Keratinocyte (primary cell): ENCODE measurements at regions not wholly inside any gene's neighbourhood (a gene's known extent, or its start where the extent isn't known, plus 50 kb on each side); places are given as distances from the start of the nearest gene placed in this dataset.
A peak's percentile ranks its signal among the peaks of the same experiment; 100 is the strongest.
"Not testable (repeated sequence)": the region's sequence is repeated elsewhere in the genome, so short reads cannot be mapped to it uniquely, and the experiment has no call there.

Source experiments
- DNase-seq: peaks from one replicate; pipeline ENCODE4 v3.0.0-alpha.2; 2011; ENCODE audit warnings: low read depth, missing footprints, low spot score
- FAIRE-seq: peaks from 2 replicates; lab custom pipeline; 2011; peaks lifted over from hg19 to GRCh38; lab: Jason Lieb, UNC
- H2AFZ ChIP-seq: 2 replicates; pipeline ENCODE4 v1.6.0; 2012; ENCODE audit warnings: low read length, control low read depth, inconsistent platforms; ENCODE audit not compliant: control insufficient read depth
- H3K27ac ChIP-seq: 2 replicates; pipeline ENCODE4 v1.5.1; 2011; ENCODE audit warnings: low read length; ENCODE audit not compliant: control insufficient read depth, insufficient read depth
- H3K27me3 ChIP-seq: 3 replicates; pipeline ENCODE4 v1.6.0; 2011; ENCODE audit warnings: low read length; ENCODE audit not compliant: control insufficient read depth, insufficient read depth; ENCODE audit errors: extremely low read depth
- H3K36me3 ChIP-seq, 2 experiments: 2 replicates in 1 of 2; 3 replicates in 1 of 2; pipeline ENCODE4 v1.5.1; 2011; ENCODE audit warnings: low read length in 2 of 2, mild to moderate bottlenecking in 1 of 2; ENCODE audit not compliant: control insufficient read depth in 2 of 2, insufficient read depth in 2 of 2; ENCODE audit errors: extremely low read depth in 1 of 2
- H3K4me1 ChIP-seq: 3 replicates; pipeline ENCODE4 v1.5.1; 2011; ENCODE audit warnings: low read length; ENCODE audit not compliant: control insufficient read depth, insufficient read depth; ENCODE audit errors: extremely low read depth
- H3K4me2 ChIP-seq: 3 replicates; pipeline ENCODE4 v1.6.0; 2011; ENCODE audit warnings: low read depth, low read length; ENCODE audit not compliant: control insufficient read depth, insufficient read depth; ENCODE audit errors: extremely low read depth
- H3K4me3 ChIP-seq, 3 experiments: fragments of 200-600 bp in 1 of 3; sonication (generic) in 1 of 3; 2 replicates in 2 of 3; 3 replicates in 1 of 3; pipeline ENCODE4 v1.5.1; 2011 to 2016; ENCODE audit warnings: low read length in 3 of 3, mild to moderate bottlenecking in 3 of 3, control low read depth in 2 of 3, inconsistent platforms in 1 of 3, low read depth in 1 of 3, mixed read lengths in 1 of 3, mixed run types in 1 of 3, moderate library complexity in 1 of 3; ENCODE audit not compliant: control insufficient read depth in 2 of 3, insufficient read depth in 2 of 3; ENCODE audit errors: extremely low read depth in 1 of 3
- H3K79me2 ChIP-seq: 2 replicates; pipeline ENCODE4 v1.6.0; 2012; ENCODE audit warnings: low read length; ENCODE audit not compliant: control insufficient read depth, insufficient read depth
- H3K9ac ChIP-seq: 3 replicates; pipeline ENCODE4 v1.6.0; 2011; ENCODE audit warnings: low read length; ENCODE audit not compliant: control insufficient read depth, insufficient read depth; ENCODE audit errors: extremely low read depth
- H3K9me1 ChIP-seq: 3 replicates; pipeline ENCODE4 v1.6.0; 2011; ENCODE audit warnings: low read length; ENCODE audit not compliant: control insufficient read depth, insufficient read depth; ENCODE audit errors: extremely low read depth
- H3K9me3 ChIP-seq: 2 replicates; pipeline ENCODE4 v1.5.1; 2012; ENCODE audit warnings: low read depth, low read length; ENCODE audit not compliant: control insufficient read depth
- H4K20me1 ChIP-seq: 3 replicates; pipeline ENCODE4 v1.6.0; 2011; ENCODE audit warnings: low read length; ENCODE audit not compliant: control insufficient read depth, insufficient read depth; ENCODE audit errors: extremely low read depth
- EZH2 ChIP-seq: IDR thresholded peaks from one replicate; pipeline ENCODE4 v1.6.1; 2012; ENCODE audit warnings: inconsistent platforms, mild to moderate bottlenecking, low read length, moderate library complexity
- dilution Hi-C: fragments of 300-500 bp; cut with MboI; formaldehyde crosslinking; loops from one replicate; pipeline ENCODE4 v1.7.0; 2020; ENCODE audit warnings: low sequenced_read_pairs; ENCODE audit not compliant: extremely low pct_ligation_motif_present
- TF ChIP-seq, protein P1 (sequence below), 3 experiments: IDR thresholded peaks in 1 of 3; conservative IDR thresholded peaks in 1 of 3; optimal IDR thresholded peaks in 1 of 3; 2 replicates in 2 of 3; 3 replicates in 1 of 3; pipeline versions ENCODE3 to v1.5.1; 2011; ENCODE audit warnings: low read length in 3 of 3, mild to moderate bottlenecking in 3 of 3, moderate library complexity in 2 of 3, control low read depth in 1 of 3, inconsistent platforms in 1 of 3; ENCODE audit not compliant: insufficient read depth in 2 of 3; ENCODE audit errors: extremely low read depth in 1 of 3

DNA sequence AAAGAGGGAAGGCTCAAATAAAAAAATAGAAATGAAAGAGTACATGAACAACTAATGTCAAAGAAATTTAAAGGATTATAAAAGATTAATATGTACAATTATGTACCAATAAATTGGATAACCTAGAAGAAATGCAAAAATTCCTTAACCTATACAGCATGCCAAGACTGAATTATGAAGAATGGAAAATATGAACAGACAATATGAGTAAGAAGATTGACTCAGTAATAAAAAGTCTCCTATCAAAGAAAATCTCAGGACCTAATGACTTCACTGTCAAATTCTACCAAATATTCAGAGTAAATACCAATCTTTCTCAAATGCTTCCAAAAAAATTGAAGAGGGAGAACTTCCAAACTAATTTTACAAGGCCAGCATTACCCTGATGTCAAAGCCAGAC lies 120.2 kb upstream of the SPOPL start:
- Histone ChIP-seq H3K27ac (no peak overlapping the region), H3K9me1 (no peaks in the 10 kb centered on the region), H2AFZ (no peak overlapping the region), H4K20me1 (no peaks in the 10 kb centered on the region), H3K4me2 (no peak overlapping the region), H3K4me3 (no peak overlapping the region), H3K4me1 (no peaks in the 10 kb centered on the region), H3K79me2 (no peaks in the 10 kb centered on the region), H3K27me3 (no peaks in the 10 kb centered on the region), H3K36me3 (no peaks in the 10 kb centered on the region), H3K9me3 (no peaks in the 10 kb centered on the region), H3K9ac (no peak overlapping the region)
- FAIRE-seq (no peak), DNase-seq (no peak)
- dilution Hi-C loops = no loop called here
- no peak for TF ChIP-seq EZH2
- TF ChIP-seq, protein P1, sequence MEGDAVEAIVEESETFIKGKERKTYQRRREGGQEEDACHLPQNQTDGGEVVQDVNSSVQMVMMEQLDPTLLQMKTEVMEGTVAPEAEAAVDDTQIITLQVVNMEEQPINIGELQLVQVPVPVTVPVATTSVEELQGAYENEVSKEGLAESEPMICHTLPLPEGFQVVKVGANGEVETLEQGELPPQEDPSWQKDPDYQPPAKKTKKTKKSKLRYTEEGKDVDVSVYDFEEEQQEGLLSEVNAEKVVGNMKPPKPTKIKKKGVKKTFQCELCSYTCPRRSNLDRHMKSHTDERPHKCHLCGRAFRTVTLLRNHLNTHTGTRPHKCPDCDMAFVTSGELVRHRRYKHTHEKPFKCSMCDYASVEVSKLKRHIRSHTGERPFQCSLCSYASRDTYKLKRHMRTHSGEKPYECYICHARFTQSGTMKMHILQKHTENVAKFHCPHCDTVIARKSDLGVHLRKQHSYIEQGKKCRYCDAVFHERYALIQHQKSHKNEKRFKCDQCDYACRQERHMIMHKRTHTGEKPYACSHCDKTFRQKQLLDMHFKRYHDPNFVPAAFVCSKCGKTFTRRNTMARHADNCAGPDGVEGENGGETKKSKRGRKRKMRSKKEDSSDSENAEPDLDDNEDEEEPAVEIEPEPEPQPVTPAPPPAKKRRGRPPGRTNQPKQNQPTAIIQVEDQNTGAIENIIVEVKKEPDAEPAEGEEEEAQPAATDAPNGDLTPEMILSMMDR (optimal IDR thresholded peaks at IDR 0.05 in 1 of 3, IDR thresholded peaks at IDR 0.05 in 1 of 3, conservative IDR thresholded peaks at IDR 0.05 in 1 of 3; ENCODE audit: extremely low read depth in 1 of 3, insufficient read depth in 2 of 3, low read length in 3 of 3) = no peak

DNA sequence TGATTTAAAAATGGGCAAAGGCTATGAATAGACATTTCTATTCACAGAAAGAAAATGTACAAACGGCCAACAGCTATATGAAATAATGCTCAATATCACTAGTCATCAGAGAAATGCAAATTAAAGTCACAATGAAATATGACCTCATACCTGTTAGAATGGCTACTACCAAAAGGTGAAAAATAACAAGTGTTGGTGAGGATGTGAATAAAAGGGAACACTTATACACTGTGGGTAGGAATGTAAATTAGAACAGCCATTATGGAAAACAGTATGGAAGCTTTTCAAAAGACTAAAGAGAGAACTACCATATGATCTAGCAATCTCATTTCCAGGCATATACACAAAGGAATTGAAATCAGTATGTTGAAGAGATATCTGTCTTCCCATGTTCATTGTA lies 118.9 kb upstream of the SPOPL start:
- Histone ChIP-seq H3K4me3 (no peak overlapping the region), H3K27ac (no peak overlapping the region), H3K4me1 (no peaks in the 10 kb centered on the region), H3K27me3 (no peaks in the 10 kb centered on the region), H4K20me1 (no peaks in the 10 kb centered on the region), H3K79me2 (no peaks in the 10 kb centered on the region), H3K4me2 (no peak overlapping the region), H3K36me3 (no peaks in the 10 kb centered on the region), H3K9me3 (no peaks in the 10 kb centered on the region), H3K9me1 (no peaks in the 10 kb centered on the region), H3K9ac (no peak overlapping the region), H2AFZ (no peak overlapping the region)
- DNase-seq (no peak), FAIRE-seq (peak; percentile 34)
- dilution Hi-C loops = no loop called here
- TF ChIP-seq, protein P1 (optimal IDR thresholded peaks at IDR 0.05 in 1 of 3, IDR thresholded peaks at IDR 0.05 in 1 of 3, conservative IDR thresholded peaks at IDR 0.05 in 1 of 3; ENCODE audit: extremely low read depth in 1 of 3, insufficient read depth in 2 of 3, low read length in 3 of 3) = no peak
- TF ChIP-seq EZH2 = no peak

DNA sequence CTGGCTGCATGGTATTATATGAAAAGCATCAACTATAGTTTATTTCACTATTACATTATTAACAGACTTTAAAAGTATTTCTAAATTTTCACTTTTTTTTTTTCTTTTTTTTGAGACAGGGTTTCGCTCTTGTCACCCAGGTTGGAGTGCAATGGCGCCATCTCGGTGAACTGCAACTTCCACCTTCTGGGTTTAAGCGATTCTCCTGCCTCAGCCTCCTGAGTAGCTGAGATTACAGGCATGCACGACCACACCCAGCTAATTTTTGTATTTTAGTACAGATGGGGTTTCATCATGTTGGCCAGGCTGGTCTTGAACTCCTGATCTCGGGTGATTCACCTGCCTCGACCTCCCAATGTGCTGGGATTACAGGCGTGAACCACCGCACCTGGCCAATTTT lies 115.4 kb upstream of the SPOPL start:
- H4K20me1 ChIP-seq, FAIRE-seq, H3K9me3 ChIP-seq, H3K36me3 ChIP-seq, H3K27ac ChIP-seq, H3K9me1 ChIP-seq, H3K27me3 ChIP-seq, H3K79me2 ChIP-seq, H3K9ac ChIP-seq, DNase-seq, H3K4me1 ChIP-seq, dilution Hi-C loops, H2AFZ ChIP-seq, H3K4me3 ChIP-seq, H3K4me2 ChIP-seq: not testable (repeated sequence)
